ENCODE measurements at regions not wholly inside any gene's neighbourhood (a gene's known extent, or its start where the extent isn't known, plus 50 kb on each side); places are given as distances from the start of the nearest gene placed in this dataset.

- TF ChIP-seq ZNF687 (IDR thresholded peaks at IDR 0.05) (no peak), SMAD1 (IDR thresholded peaks at IDR 0.05; ENCODE audit: low read depth, partially characterized antibody) (no peak), PKNOX1 (IDR thresholded peaks at IDR 0.05) (no peak)
These were observed 253.4 kb upstream of the ANKH start (continued) for GRCh38 chr5:15124871-15125568.

- TF ChIP-seq MYB (IDR thresholded peaks at IDR 0.05; ENCODE audit: borderline replicate concordance, low read depth, low read length) (no peak), BHLHE40 (IDR thresholded peaks at IDR 0.05; ENCODE audit: borderline replicate concordance in 1 of 2, low read depth in 2 of 2, low read length in 1 of 2) (no peak)
- Histone ChIP-seq H3K9me3 (replicated peaks; ENCODE audit: control insufficient read depth, insufficient read depth, low read length) (no peaks in the 10 kb centered on the region), H2AFZ (ENCODE audit: control insufficient read depth, low read depth, low read length) (no peak overlapping the region), H3K4me1 (ENCODE audit: control insufficient read depth, insufficient read depth, low read length) (no peaks in the 10 kb centered on the region), H3K27ac (ENCODE audit: control insufficient read depth, insufficient read depth) (no peak overlapping the region), H3K4me2 (ENCODE audit: control insufficient read depth, insufficient read depth) (no peak overlapping the region), H3K9ac (ENCODE audit: control insufficient read depth, insufficient read depth, low read length) (no peak overlapping the region), H4K20me1 (ENCODE audit: control insufficient read depth, insufficient read depth) (no peaks in the 10 kb centered on the region), H3K27me3 (replicated peaks in 1 of 2; ENCODE audit: control insufficient read depth in 2 of 2, insufficient read depth in 2 of 2, low read length in 1 of 2) (no peaks in the 10 kb centered on the region), H3K4me3 (no peak overlapping the region), H3K36me3 (ENCODE audit: control insufficient read depth in 2 of 2, insufficient read depth in 2 of 2, low read length in 1 of 2) (no peaks in the 10 kb centered on the region), H3K79me2 (ENCODE audit: control insufficient read depth, insufficient read depth, low read length) (no peaks in the 10 kb centered on the region)
- POLR2A ChIA-PET: no interaction called here
- BruUV-seq (replicated peaks): no TSS peak
- in situ Hi-C loops (cut with MboI) (no loop called here), intact Hi-C loops (cut with micrococcal nuclease; ENCODE audit: unreplicated experiment) (no loop called here)
- ATAC-seq: no peak
- 57% methylated on average over 3 of the region's 3 CpGs for WGBS (ENCODE audit: insufficient coverage, insufficient replicate concordance, low lambda C conversion rate, missing lambda C conversion rate)
- RAD21 ChIA-PET (ENCODE audit: unreplicated experiment): no interaction called here
- CTCF ChIA-PET: no interaction called here
- SMC1A ChIA-PET (ENCODE audit: uncharacterized antibody, unreplicated experiment): interaction anchor here (0.6 kb wide), 1 partner anchor 1606 kb away, joined by 3 read pairs; no protein-coding TSS in a partner anchor
- no peak for FAIRE-seq
- no peak for DNase-seq (ENCODE audit: low read depth, low spot score)
These were observed 252.9 kb upstream of the ANKH start for GRCh38 chr5:15124461-15124860.
